NOMO-1 treated with dmso at 0.1 percent for 144 hours (cell line): ENCODE measurements at regions not wholly inside any gene's neighbourhood (a gene's known extent, or its start where the extent isn't known, plus 50 kb on each side); places are given as distances from the start of the nearest gene placed in this dataset.

Experiments used
- DNase-seq: peaks from one replicate; lab custom pipeline; 2025; ENCODE audit not compliant: unreplicated experiment; lab: John Stamatoyannopoulos, UW

GRCh38 chr11:131118247-131118646 lies 202.0 kb upstream of the SNX19 start:
- DNase-seq = no peak

- no peak for DNase-seq
Observed at GRCh38 chr11:131121426-131122333, 205.4 kb upstream of the SNX19 start.

- no peak for DNase-seq
Observed at GRCh38 chr11:131122448-131122847, 206.2 kb upstream of the SNX19 start.

GRCh38 chr11:131129474-131129873 lies 213.2 kb upstream of the SNX19 start:
- no peak for DNase-seq

GRCh38 chr11:131135611-131136010 lies 219.3 kb upstream of the SNX19 start:
- no peak for DNase-seq

GRCh38 chr11:131136486-131136885 lies 220.2 kb upstream of the SNX19 start:
- DNase-seq = no peak

- no peak for DNase-seq
Observed at GRCh38 chr11:131137046-131137445, 220.8 kb upstream of the SNX19 start.

- DNase-seq = no peak
Observed at GRCh38 chr11:131138731-131139130, 222.5 kb upstream of the SNX19 start.

- DNase-seq = no peak
Observed at GRCh38 chr11:131145791-131146190, 224.6 kb upstream of the NTM start.

GRCh38 chr11:131146827-131147490 lies 223.5 kb upstream of the NTM start:
- no peak for DNase-seq

GRCh38 chr11:131154351-131154750 lies 216.1 kb upstream of the NTM start:
- no peak for DNase-seq

- DNase-seq = no peak
Observed at GRCh38 chr11:131157678-131158077, 212.7 kb upstream of the NTM start.

GRCh38 chr11:131160846-131161245 lies 209.6 kb upstream of the NTM start:
- no peak for DNase-seq

GRCh38 chr11:131163613-131164012 lies 206.8 kb upstream of the NTM start:
- DNase-seq = no peak

GRCh38 chr11:131165036-131165435 lies 205.4 kb upstream of the NTM start:
- DNase-seq = no peak

- no peak for DNase-seq
Observed at GRCh38 chr11:131168839-131169713, 201.3 kb upstream of the NTM start.

GRCh38 chr11:131172011-131172410 lies 198.4 kb upstream of the NTM start:
- DNase-seq = no peak

- DNase-seq = no peak
Observed at GRCh38 chr11:131178020-131178419, 192.4 kb upstream of the NTM start.

GRCh38 chr11:131178596-131178995 lies 191.8 kb upstream of the NTM start:
- DNase-seq = no peak

- DNase-seq = no peak
Observed at GRCh38 chr11:131179836-131180235, 190.6 kb upstream of the NTM start.

- DNase-seq = no peak
Observed at GRCh38 chr11:131185915-131186314, 184.5 kb upstream of the NTM start.
